HG03342 (cell line): ENCODE measurements at regions not wholly inside any gene's neighbourhood (a gene's known extent, or its start where the extent isn't known, plus 50 kb on each side); places are given as distances from the start of the nearest gene placed in this dataset.
"Not testable (repeated sequence)": the region's sequence is repeated elsewhere in the genome, so short reads cannot be mapped to it uniquely, and the experiment has no call there.

Source experiments
- ATAC-seq: cut with Tn5 transposase; IDR thresholded peaks from one replicate; pipeline ENCODE4 v1.9.1; 2021; ENCODE audit warnings: mild to moderate bottlenecking, moderate library complexity; ENCODE audit not compliant: unreplicated experiment

DNA sequence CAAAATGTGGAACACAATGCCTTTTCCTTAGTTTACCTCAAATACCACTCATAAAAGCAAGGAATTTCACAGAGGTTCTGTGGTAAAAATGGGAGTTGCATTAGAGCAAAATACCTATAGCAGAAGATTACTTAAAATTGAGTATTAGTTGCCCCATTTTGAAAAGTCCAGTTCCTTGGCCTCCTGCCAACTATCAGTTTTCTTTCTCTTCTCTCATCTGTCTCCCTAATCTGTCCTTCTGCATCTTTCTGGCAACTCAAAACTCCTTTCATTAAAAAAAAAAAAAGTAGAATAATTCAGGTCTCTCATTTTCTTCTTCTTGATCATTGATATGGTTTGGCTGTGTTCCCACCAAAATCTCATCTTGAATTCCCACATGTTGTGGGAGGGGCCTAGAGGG is 127.3 kb downstream of the ATP23 start:
- ATAC-seq = no peak

DNA sequence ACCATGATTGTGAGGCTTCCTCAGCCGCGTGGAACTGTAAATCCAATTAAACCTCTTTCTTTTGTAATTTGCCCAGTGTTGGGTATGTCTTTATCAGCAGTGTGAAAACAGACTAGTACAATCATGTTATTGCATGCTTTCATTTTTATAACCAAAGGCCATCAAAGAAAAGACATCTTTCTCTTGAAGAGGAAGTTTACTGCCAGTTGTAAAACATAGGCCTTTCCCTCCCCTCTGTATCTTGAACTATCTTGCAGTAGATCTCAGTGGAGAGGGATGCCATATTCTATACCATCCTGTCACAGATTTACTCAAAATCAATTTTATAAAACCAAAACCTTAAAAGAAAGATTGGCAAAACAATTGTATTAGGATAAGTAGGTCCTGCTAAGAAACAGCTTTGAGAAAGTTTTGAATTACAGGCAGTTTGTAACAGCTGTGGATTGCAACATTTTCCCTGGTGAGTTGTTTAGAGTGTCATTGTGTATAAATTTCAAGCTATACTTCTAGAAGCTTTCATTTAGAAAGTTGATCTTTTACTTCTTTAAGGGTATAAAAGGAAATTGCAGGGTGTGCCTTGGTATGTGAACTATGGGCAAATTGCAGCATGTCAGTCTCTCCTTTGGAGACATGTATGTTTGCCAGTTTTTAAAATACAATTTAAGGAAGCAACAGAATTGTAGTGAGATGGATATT is 128.0 kb downstream of the ATP23 start:
- no peak for ATAC-seq

DNA sequence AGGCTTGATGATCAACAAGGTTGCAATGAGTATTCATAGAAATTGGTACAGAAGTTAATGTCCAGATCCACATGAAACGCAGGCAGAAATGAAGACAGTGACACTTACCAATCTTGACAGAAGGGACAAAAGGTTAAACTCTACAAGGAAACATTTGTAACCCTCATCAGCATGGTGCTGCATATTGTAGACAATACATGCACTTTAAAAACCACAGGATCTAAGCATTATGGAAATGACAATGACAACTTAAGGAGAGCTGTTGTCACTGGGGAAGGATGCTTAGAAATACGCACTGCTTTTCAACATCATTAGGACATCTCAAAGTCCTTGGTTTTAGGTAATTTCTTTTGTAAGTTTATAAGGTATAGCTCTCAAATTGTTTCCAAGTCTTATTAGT is 130.6 kb downstream of the ATP23 start:
- no peak for ATAC-seq

GRCh38 chr12:58074259-58074658 is 132.9 kb downstream of the ATP23 start:
- ATAC-seq = no peak

- no peak for ATAC-seq
Observed at GRCh38 chr12:58079806-58080205, 138.4 kb downstream of the ATP23 start.

DNA sequence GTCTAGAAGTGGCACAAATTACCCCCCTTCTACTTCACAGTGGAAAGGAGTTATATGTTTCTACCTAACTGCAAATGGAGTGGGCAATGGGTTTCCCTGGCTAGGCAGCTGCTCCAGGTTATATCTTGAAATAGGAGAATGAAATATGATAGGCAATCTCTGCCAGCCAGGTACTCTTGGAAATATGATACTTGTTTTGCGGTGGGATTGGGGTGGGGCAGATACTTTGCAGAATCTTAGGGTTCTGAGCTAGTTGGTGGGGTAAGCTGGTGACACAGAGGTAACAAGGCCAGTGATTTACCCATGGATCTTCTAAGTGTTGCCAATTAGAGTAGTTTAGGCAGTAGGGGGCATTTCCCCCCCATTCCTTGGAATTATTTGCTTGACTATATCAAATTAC is 140.1 kb downstream of the ATP23 start:
- ATAC-seq = no peak

GRCh38 chr12:58082996-58083395 is 141.6 kb downstream of the ATP23 start:
- ATAC-seq = no peak

DNA sequence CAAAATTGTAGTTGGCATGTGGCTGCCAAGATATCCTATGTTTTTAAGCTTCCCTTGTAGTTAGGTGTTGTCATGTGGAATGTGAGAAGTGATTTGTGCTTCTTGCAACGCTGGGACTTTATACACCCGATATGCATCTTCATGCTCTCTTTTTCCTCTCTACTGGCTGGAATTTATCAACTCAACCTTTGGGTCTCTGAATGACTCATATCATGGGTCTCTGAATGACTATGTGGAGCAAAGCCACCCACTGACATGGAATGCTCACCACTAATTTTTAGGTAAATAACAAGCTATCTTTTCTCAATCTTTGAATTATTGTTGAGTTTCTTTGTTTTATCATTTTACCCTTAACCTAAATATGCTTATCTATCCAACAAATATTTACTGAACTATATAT is 144.6 kb downstream of the ATP23 start:
- ATAC-seq = no peak

GRCh38 chr12:58086930-58087329 is 145.6 kb downstream of the ATP23 start:
- no peak for ATAC-seq

GRCh38 chr12:58087423-58088127 is 146.2 kb downstream of the ATP23 start:
- no peak for ATAC-seq

GRCh38 chr12:58089588-58089987 is 148.2 kb downstream of the ATP23 start:
- no peak for ATAC-seq

DNA sequence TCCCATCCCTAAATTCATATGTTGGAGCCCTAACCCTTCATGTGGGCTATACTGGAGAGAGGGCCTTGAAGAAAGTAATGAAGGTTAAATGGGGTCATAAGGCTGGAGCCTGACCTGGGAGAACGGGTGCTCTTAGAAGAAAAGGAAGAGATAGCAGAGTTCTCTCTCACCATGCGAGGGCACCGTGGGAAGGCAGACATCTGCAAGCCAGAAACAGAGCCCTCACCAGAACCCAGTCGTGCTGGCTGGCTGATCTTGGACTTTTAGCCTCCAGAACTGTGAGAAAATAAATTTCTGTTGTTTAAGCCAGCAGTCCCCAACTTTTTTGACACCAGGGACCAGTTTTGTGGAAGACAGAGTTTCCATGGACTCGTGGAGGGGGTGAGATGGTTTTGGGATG is 149.3 kb downstream of the ATP23 start:
- ATAC-seq = no peak

DNA sequence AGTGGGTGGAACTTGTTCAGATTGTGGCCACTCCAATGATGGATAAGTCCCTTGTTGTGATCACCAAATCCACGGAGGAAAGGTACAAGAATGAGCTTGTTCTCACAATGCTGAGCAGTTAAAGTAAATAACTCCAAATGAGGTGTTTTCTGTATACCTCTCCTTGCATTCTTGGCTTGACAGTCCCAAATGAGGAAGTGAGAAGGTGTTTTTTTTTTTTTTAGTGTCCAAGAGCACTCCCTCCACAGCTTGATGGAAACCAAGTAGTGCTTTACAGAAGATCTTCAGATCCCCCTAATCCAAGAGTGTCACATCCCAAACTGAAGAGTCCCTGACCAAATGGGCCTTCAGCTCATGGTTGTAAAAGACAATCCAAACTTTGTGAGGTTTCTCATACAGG is 153.6 kb downstream of the ATP23 start:
- ATAC-seq = peak; percentile 68

DNA sequence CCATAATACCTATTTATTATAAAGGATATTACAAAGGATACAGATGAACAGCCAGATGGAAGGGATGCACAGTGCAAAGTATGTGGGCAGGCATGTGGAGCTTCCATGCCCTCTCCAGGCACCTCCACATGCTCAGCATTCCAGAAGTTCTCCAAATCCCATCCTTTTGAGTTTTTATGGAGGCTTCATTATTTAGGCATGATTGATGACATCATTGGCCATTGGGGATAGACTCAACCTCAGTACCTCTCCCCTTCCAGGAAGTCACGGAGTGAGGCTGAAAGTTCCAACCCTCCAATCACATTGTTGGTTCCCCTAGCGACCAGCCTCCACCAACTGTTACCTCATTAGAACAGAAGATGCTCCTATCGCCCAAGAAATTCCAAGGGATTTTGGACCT is 156.4 kb downstream of the ATP23 start:
- ATAC-seq = no peak

DNA sequence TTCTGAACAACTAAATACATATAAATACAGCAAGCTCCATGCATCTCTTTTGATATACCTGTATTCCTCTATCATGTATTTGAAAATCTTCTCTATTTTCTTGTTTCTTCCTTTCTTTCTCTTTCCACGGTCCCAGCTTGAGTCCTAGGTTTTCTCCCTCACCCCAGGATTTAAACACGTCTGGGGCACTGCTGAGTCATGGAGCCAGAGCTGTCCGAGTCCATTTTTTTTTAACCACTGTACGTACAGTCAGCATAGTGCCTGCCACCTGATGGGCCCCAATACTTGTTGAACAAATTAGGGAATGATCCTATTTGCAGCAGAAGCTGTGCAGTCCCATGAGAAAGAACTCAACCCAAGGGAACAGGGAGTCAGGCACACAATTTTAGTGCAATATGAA is 158.1 kb downstream of the ATP23 start:
- ATAC-seq = no peak

- ATAC-seq = no peak
Observed at GRCh38 chr12:58104351-58104755, 163.0 kb downstream of the ATP23 start.

- no peak for ATAC-seq
Observed at GRCh38 chr12:58105225-58106119, 164.1 kb downstream of the ATP23 start.

DNA sequence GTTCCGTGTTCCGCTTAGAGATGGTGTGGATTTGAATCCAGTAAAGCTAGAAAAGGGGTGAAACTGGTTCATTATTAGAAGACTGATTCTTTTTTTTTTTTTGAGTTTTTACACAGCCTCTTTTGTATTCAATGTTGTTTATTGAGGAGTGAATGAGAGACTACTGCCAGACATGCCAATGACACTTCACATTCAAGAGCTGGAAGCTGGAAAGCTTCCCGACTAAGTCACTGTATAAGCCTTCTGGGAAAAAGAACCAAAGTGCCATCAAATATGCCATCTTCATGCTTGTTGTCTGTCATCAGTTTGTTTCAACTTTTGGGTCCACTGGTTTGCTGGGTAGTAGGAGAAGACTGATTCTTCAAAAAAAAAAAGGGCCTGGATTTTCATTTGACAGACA is 164.8 kb downstream of the ATP23 start:
- no peak for ATAC-seq

DNA sequence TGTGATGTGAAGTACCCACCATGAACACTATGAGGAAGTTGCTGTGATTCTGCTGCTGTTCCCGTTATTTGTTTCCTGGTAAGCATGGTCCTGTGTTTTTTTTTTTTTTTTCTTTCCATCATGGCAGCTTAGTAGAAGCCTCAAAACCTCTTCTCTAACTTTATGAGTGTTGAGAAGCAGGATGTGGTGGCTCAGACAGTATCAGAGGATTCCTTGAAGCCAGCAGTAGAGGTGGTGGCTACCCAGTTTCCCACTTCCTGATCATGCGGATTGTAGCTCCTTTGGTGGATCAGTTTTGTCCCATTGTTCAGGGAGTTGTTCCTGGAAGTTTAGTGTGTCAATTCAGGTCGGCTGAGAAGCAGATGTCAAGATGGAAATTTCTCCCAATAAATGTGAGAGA is 175.8 kb downstream of the ATP23 start:
- ATAC-seq = no peak

GRCh38 chr12:58117667-58118066 is 176.3 kb downstream of the ATP23 start:
- ATAC-seq = no peak

DNA sequence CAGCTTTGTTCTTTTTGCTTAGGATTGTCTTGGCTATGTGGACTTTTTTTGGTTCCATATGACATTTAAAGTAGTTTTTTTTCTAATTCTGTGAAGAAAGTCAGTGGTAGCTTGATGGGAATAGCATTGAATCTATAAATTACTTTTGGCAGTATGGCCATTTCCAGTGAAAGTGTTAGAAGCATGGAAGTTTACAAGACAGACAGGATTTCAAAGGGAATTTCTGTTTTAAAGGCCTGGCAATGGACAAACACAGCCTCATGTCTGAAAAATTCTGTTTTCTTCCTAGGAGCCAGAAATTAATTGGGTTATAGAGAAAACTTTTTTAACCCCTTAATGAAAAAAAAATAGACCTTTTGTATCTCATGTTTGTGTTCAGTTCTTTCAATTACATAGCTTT is 184.4 kb downstream of the ATP23 start:
- ATAC-seq = not testable (repeated sequence)
